ENCODE measurements at regions not wholly inside any gene's neighbourhood (a gene's known extent, or its start where the extent isn't known, plus 50 kb on each side); places are given as distances from the start of the nearest gene placed in this dataset.
A peak's percentile ranks its signal among the peaks of the same experiment; 100 is the strongest.

- Histone ChIP-seq H2AFZ (ENCODE audit: low read length) (peak overlapping the region; percentile 81; the same call in 1 of the 2 replicates), H3K27ac (ENCODE audit: low read depth, low read length, poor library complexity, severe bottlenecking) (no peak overlapping the region), H3K4me2 (ENCODE audit: low read length) (peak overlapping the region; percentile 90), H3K9me3 (ENCODE audit: low read length) (no peaks in the 10 kb centered on the region), H3K79me2 (ENCODE audit: insufficient read depth, low read depth, low read length) (peaks cover 22% of the 10 kb centered on the region), H4K20me1 (ENCODE audit: insufficient read depth, low read length) (peaks cover 15% of the 10 kb centered on the region), H3K4me1 (ENCODE audit: insufficient read depth, low read length, poor library complexity, severe bottlenecking) (peaks cover 20% of the 10 kb centered on the region), H3K4me3 (ENCODE audit: low read depth, low read length, poor library complexity, severe bottlenecking) (peak overlapping the region; percentile 83), H3K9me2 (ENCODE audit: insufficient read depth, low read length) (no peaks in the 10 kb centered on the region), H3K36me3 (ENCODE audit: insufficient read depth, low read length) (no peaks in the 10 kb centered on the region)
- CTCF ChIA-PET (ENCODE audit: unreplicated experiment) = no interaction called here
- intact Hi-C loops (cut with micrococcal nuclease; ENCODE audit: unreplicated experiment) = loop anchor here (2.0 to 10.0 kb wide), 5 partner anchors 51 to 213 kb away; partner anchors contain the start of genes SCAF4 and TIAM1
- POLR2A ChIA-PET = interaction anchor here (0.6 to 1.9 kb wide), 6 partner anchors 13 to 342 kb away, joined by 3 to 11 read pairs (median 4); no protein-coding TSS in a partner anchor
- peak; percentile 33 for DNase-seq (ENCODE audit: low spot score)
- BruUV-seq (replicated peaks) = no TSS peak
- no peak for TF ChIP-seq EZH2phosphoT487 (IDR thresholded peaks at IDR 0.05; ENCODE audit: borderline replicate concordance, low read depth, low read length)
- 0 out of 2 replicates have a peak, but pooled peaks have one; percentile 16 for TF ChIP-seq CTCF (conservative IDR thresholded peaks at IDR 0.05; ENCODE audit: low read length)
Measured at GRCh38 chr21:31557421-31558188, 101.9 kb upstream of the SOD1 start.

GRCh38 chr21:31556662-31557061 is 102.8 kb upstream of the SOD1 start:
- DNase-seq (ENCODE audit: low spot score) = no peak
- intact Hi-C loops (cut with micrococcal nuclease; ENCODE audit: unreplicated experiment) = loop anchor here (5.0 to 10.0 kb wide), 3 partner anchors 111 to 212 kb away; partner anchors contain the start of genes SCAF4 and TIAM1
- peaks cover 20% of the 10 kb centered on the region for H3K4me1 ChIP-seq (ENCODE audit: insufficient read depth, low read length, poor library complexity, severe bottlenecking)
- H2AFZ ChIP-seq (ENCODE audit: low read length) = no peak overlapping the region
- H3K9me2 ChIP-seq (ENCODE audit: insufficient read depth, low read length) = no peaks in the 10 kb centered on the region
- no peaks in the 10 kb centered on the region for H3K36me3 ChIP-seq (ENCODE audit: insufficient read depth, low read length)
- no peaks in the 10 kb centered on the region for H3K9me3 ChIP-seq (ENCODE audit: low read length)
- H4K20me1 ChIP-seq (ENCODE audit: insufficient read depth, low read length) = peaks cover 15% of the 10 kb centered on the region
- H3K4me3 ChIP-seq (ENCODE audit: low read depth, low read length, poor library complexity, severe bottlenecking) = no peak overlapping the region
- H3K79me2 ChIP-seq (ENCODE audit: insufficient read depth, low read depth, low read length) = peaks cover 22% of the 10 kb centered on the region
- CTCF ChIA-PET (ENCODE audit: unreplicated experiment) = no interaction called here
- no peak overlapping the region for H3K27ac ChIP-seq (ENCODE audit: low read depth, low read length, poor library complexity, severe bottlenecking)
- POLR2A ChIA-PET = interaction anchor here (0.6 to 1.3 kb wide), 3 partner anchors 12 to 342 kb away, joined by 3 to 5 read pairs (median 3); no protein-coding TSS in a partner anchor
- no peak for TF ChIP-seq EZH2phosphoT487 (IDR thresholded peaks at IDR 0.05; ENCODE audit: borderline replicate concordance, low read depth, low read length)
- H3K4me2 ChIP-seq (ENCODE audit: low read length) = peak overlapping the region; percentile 90
- no TSS peak for BruUV-seq (replicated peaks)

GRCh38 chr21:31555741-31556191 is 103.7 kb upstream of the SOD1 start:
- no peak for DNase-seq (ENCODE audit: low spot score)
- POLR2A ChIA-PET = interaction anchor here (0.6 to 1.3 kb wide), 2 partner anchors 11 to 14 kb away, joined by 3 read pairs; no protein-coding TSS in a partner anchor
- intact Hi-C loops (cut with micrococcal nuclease; ENCODE audit: unreplicated experiment) = loop anchor here (5.0 to 10.0 kb wide), 3 partner anchors 112 to 211 kb away; partner anchors contain the start of genes SCAF4 and TIAM1
- Histone ChIP-seq H3K36me3 (ENCODE audit: insufficient read depth, low read length) (no peaks in the 10 kb centered on the region), H2AFZ (ENCODE audit: low read length) (no peak overlapping the region), H3K4me1 (ENCODE audit: insufficient read depth, low read length, poor library complexity, severe bottlenecking) (peaks cover 17% of the 10 kb centered on the region), H3K4me3 (ENCODE audit: low read depth, low read length, poor library complexity, severe bottlenecking) (no peak overlapping the region), H3K9me2 (ENCODE audit: insufficient read depth, low read length) (no peaks in the 10 kb centered on the region), H3K27ac (ENCODE audit: low read depth, low read length, poor library complexity, severe bottlenecking) (no peak overlapping the region), H3K4me2 (ENCODE audit: low read length) (no peak overlapping the region), H3K79me2 (ENCODE audit: insufficient read depth, low read depth, low read length) (peaks cover 17% of the 10 kb centered on the region), H4K20me1 (ENCODE audit: insufficient read depth, low read length) (peaks cover 15% of the 10 kb centered on the region), H3K9me3 (ENCODE audit: low read length) (no peaks in the 10 kb centered on the region)
- CTCF ChIA-PET (ENCODE audit: unreplicated experiment) = no interaction called here
- no TSS peak for BruUV-seq (replicated peaks)
- TF ChIP-seq CTCF (conservative IDR thresholded peaks at IDR 0.05; ENCODE audit: low read length) (no peak), EZH2phosphoT487 (IDR thresholded peaks at IDR 0.05; ENCODE audit: borderline replicate concordance, low read depth, low read length) (no peak)
